Gastroesophageal sphincter (tissue), 3 donors: ENCODE measurements at regions not wholly inside any gene's neighbourhood (a gene's known extent, or its start where the extent isn't known, plus 50 kb on each side); places are given as distances from the start of the nearest gene placed in this dataset.

Source experiments
- CTCF ChIP-seq, 4 experiments: fragments of 200-600 bp in 2 of 4; fragments of 450-650 bp in 2 of 4; sonication (generic) in 1 of 4; IDR thresholded peaks; one replicate each; pipeline ENCODE4 v1.5.1; 2017 to 2019; ENCODE audit warnings: antibody characterized with exemption in 4 of 4, mild to moderate bottlenecking in 2 of 4, moderate library complexity in 2 of 4
- EP300 ChIP-seq: sonication (generic); formaldehyde crosslinking; IDR thresholded peaks from one replicate; pipeline ENCODE4 v1.6.1; 2017; ENCODE audit warnings: antibody characterized with exemption, mild to moderate bottlenecking
- POLR2A ChIP-seq, 2 donors: fragments of 450-650 bp; IDR thresholded peaks; one replicate each; pipeline ENCODE4 v1.6.1; 2017; ENCODE audit warnings: antibody characterized with exemption in 2 of 2, mild to moderate bottlenecking in 2 of 2, moderate library complexity in 1 of 2
- POLR2AphosphoS5 ChIP-seq: sonication (generic); formaldehyde crosslinking; IDR thresholded peaks from one replicate; pipeline ENCODE4 v1.6.1; 2017; ENCODE audit warnings: antibody characterized with exemption

GRCh38 chr2:104786204-104786603 is 67.7 kb upstream of the POU3F3 start:
- no peak for TF ChIP-seq CTCF (IDR thresholded peaks at IDR 0.05)
- TF ChIP-seq POLR2AphosphoS5 = no peak
- TF ChIP-seq POLR2A (IDR thresholded peaks at IDR 0.05) = no peak
- TF ChIP-seq EP300 = no peak
